ENCODE measurements at regions not wholly inside any gene's neighbourhood (a gene's known extent, or its start where the extent isn't known, plus 50 kb on each side); places are given as distances from the start of the nearest gene placed in this dataset.
"Not testable (repeated sequence)": the region's sequence is repeated elsewhere in the genome, so short reads cannot be mapped to it uniquely, and the experiment has no call there.

DNA sequence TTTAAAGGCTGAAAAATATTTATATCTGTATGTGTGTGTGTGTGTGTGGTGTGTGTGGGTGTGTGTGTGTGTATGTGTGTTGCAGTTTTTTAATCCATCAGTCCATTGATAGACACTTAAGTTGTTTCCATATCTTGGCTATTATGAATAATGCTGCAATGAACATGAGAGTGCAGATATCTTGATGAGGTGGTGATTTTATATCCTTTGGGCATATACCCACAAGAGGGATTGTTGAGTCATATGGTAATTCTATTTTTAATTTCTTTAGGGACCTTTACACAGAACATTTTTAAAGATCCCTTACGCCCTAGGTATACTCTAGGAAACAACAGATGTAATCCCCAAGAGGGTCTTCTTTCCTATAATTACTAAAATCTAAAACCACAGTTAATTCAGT lies 154.5 kb upstream of the CLEC14A start:
- peak; percentile 34 for DNase-seq (ENCODE audit: low read depth)

DNA sequence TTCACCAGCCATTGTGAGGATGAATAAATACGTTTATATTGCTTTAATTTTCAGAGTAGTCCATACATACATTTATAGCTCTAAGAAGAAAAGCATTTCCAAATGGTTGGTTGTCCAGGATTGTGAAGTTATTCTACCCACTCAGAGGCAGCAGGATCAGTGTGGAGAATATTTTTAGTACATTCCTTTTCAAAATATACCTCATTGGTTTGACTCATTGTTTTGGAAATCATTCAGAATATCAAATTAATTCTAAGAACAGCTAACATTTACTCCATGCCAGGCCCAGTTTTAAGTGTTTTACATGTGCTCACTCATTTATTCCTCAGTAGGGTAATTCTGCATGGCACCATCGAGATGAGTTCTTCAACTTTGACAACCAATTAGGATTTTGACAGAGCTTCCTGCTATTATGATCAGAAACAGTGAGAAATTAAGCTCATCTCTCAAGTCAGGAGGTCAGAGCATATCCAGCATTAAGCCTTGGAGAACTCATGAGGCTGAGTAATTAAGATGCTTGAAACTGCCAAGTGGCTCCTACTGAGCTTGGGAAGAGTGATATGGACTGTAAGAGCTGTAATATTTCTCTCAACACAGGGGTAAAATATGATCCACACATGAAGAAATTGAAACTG lies 153.3 kb upstream of the CLEC14A start:
- peak; percentile 49 for DNase-seq (ENCODE audit: low read depth)

DNA sequence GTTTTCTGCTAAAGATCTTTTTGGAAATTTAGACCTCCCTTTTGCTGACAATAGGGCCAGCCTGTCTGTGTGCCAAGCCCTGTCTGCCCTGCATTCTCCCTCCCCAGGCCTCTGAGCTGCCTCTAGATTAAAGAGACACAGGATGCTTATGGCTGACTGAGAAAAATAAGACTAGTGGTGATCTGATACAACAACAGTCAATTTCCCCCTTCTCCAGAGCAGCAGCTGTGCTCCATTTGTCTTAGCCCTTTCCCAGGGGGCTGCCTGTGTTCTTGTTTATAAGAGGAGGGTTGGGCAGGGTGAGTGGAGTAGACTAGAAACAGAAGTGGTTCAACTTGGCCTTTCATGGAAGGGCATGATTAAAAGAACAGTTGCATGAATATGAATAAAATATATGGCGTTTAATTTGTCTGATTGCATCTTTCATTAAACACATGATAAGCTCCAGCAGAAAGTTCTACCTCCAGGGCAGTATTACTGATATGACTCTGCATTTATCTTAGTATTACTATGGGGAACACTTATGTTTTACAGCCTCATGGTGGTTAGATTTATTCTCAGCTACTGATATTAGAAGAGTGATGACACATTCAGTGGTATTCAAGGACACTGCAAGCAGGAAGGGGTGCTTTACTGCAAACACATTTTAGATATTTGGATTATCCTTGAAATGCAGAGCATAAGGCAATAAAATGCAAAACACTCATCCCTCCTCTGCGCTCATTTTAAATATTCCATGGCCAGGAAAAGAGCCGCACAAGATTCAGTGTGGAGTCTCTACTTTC lies 150.2 kb upstream of the CLEC14A start:
- peak; percentile 97 for DNase-seq (ENCODE audit: low read depth)

DNA sequence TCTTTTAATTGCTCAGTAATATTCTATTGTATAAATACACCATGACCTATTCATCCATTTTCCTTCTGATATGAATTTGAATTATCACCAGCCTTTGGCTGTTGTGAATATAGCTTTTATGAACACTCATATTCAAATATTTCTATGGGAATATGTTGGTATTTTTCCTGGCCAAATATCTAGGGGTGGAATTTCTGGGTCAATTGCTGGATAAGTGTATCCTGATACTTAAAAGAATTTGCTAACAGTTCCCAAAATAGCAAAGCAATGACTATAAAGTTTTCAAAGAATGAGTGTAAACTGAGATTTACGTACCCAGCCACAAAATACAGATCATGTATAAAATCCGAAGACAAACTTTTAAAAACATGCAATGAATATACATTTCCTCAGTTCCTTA lies 148.7 kb upstream of the CLEC14A start:
- DNase-seq (ENCODE audit: low read depth) = peak; percentile 58

DNA sequence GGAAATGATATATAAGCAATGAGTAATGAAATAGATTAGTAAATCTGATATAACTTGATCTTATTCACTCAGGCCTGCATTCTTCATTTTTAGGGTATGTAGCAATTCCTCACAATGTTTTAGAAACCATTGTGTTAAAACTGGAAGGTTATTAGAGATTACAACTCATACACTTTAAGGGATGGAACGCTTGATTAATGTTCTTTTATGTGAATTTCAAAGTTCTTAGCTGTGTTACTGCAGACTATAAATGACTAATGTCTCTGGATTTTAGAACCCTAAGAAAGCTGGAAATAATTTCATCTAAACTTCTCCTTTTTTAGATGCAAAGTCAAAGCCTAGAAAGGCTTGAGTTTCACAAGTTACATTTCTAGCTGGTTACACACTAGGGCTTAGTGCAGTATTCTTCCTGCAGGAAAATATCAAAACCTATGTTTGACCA lies 148.2 kb upstream of the CLEC14A start:
- DNase-seq (ENCODE audit: low read depth) = peak; percentile 81

DNA sequence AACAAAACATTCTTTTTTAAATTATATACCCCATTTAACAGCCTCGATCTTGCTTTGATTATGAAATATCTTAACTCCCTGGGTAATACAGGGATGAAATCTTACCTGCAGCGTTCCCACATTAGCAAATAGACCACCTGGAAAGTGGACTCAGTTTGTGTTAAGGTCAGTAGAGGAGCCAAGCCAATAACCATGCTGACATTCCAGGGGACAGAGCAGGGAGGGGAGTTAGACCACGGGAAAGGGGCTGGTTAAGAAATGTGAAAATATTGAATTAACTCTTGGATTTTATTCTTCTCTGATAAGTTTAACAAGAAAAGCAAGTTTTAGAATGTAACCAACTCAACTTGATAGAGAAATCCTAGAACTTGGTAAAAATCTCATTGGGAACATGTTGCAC lies 144.9 kb upstream of the CLEC14A start:
- no peak for DNase-seq (ENCODE audit: low read depth)

DNA sequence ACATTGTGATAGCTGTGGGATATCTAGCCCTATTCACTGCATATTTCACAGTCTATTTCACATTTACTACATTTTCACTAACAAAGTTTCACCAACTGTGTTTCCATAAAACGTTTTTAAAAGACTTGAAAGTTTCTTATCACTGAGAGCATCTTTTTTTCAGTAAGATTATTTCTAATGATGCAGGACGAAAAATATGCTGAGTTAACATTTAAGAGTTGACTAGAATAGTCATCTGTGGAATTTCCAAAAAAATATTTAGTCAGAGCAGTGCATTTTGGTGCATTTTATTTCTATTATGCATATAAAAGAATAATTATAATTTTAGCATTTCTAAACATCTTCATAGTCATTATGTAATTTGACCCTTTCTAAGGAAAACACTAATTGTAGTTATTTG lies 143.8 kb upstream of the CLEC14A start:
- no peak for DNase-seq (ENCODE audit: low read depth)

DNA sequence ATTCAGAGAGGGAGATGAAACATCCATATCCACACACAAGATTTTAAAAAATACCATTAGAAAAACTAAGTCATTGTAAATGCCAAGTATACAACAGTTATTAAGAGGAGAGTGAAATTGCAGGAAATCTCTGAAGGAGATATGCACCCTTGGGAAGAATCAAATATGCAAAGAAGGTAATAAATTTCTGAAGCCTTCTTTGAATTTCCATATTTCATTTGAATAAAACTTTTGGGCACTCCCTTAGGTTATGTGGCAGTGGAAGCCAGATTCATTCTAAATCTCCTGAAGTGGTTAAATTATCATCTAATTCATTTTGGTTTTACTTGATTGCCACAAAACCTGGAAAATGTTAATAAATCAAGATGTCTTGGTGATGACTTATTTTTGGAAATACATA lies 138.9 kb upstream of the CLEC14A start:
- DNase-seq (ENCODE audit: low read depth) = no peak

DNA sequence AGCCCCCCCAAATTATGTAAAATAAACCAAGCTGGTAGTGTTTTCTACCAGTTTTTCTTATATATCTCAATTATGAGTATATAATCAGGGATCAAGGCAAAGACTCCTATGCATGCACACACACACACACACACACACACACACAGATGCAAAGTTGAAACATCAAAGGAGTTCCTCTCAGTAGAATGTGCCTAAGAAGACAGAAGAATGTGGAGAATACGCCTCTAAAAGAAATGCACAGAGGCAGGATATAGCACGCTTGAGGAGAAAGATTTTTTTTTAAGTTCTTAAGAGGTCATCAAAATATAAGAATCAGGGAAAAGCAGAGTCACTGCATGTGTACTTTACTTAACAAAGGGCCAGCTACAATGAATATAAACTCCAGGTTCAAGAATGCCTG lies 138.2 kb upstream of the CLEC14A start:
- no peak for DNase-seq (ENCODE audit: low read depth)

DNA sequence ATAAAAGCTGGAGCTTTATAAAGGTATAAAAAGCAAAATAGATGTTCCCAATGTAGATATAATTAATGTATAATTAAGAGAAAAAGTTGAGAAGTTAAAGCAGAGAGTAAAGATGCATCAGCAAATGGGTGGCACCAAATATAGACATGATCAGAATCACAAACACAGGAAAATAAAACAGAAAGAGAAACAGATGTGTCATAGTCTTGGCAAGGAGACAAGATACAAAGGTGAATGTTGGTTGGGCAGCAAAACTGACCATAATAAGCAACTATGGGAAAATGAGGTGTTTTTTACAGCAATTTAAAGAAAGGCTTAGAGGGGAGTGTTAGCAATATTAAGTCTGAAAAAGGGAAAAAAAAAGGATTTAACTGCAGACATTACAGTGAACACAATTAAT lies 135.4 kb upstream of the CLEC14A start:
- DNase-seq (ENCODE audit: low read depth) = peak; percentile 76

DNA sequence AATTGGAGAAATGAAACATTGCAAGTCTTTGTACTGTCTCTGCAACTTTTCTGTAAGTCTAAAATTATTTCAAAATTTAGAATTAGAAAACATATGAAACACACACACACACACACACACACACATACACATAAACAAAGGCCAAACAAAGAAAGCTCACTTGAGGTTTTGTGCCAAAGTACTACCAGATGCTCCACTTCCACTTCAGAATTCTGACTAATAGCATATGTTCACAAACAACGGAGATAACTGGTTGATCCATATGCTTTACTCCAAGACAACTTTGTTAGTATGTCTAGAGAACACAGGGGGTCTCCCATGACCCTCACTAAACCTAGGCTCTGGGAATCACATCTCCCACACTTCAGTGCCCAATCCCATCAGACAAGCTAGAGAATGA lies 133.8 kb upstream of the CLEC14A start:
- DNase-seq (ENCODE audit: low read depth) = peak; percentile 47

DNA sequence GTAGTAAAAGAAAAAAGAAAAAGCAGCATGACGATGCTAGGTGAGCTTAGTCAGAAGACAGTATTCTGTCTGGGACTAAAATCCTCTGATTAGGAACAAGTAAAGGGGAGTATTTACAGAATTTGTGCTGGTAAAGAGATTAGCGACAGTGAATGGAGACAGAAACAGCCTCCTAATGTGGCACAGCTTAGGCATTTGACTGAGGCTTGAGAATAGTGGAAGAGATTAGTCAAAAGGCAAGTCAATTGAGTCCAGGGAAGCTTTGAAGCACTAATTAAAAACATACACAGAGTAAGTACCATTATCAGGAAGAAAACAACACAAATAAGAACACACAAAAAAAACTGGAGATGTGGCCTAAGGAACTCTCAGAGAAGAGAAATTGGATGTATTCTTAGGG lies 131.9 kb upstream of the CLEC14A start:
- no peak for DNase-seq (ENCODE audit: low read depth)

DNA sequence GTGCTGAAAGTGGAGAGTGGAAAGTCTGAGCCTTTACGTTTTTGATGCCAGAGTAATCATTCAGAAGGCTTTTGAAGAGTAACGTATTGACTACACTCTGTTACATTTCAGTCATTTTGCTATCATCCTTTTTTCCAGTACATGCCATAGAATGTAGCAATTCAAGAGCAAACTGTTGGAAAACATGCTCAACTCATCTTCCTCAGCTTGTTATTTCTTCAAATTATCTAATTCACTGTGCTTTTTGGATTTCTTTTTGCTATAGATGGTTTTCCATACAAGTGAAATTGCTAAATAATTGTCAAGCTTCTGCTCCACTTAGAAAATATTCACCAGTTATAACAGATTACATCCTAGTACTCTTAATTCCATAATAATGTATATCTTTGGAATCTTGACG lies 129.9 kb upstream of the CLEC14A start:
- no peak for DNase-seq (ENCODE audit: low read depth)

DNA sequence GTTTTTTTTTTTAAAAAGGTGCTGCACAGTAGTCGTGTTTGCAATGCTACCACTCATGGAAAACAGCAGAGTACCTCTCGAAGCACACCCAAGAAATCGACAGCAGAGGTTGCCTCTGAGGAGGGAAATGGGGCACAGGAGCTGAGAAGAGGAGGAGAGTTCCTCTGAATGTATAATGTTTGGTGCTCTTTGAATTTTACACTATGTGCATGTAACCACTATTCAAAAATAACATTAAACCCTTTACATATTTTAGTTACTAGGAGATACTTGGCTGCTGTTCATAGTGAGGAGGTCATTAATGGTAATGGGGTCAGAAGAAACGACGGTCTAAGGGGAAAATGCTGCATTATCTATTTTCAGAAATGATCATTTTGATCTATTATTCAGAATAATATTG lies 129.4 kb upstream of the CLEC14A start:
- no peak for DNase-seq (ENCODE audit: low read depth)

DNA sequence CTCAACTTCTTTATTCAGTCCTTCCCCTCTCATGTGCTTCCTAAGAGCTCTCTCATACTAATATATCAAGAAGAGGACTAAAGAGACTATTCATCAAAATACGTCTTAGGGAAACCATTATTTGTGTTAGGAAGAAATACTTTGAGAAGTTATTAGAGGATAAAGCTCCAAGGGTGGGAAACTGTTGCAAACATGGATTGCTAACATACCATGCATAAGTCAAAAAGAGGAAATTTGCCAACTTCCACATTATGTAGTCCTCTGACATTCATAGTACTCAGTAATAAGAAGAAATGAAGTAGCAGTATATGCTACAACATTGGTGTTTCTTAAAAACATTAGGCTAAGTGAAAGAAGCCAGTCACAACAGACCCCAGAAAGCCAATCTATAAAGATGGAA lies 128.8 kb upstream of the CLEC14A start:
- DNase-seq (ENCODE audit: low read depth) = no peak

DNA sequence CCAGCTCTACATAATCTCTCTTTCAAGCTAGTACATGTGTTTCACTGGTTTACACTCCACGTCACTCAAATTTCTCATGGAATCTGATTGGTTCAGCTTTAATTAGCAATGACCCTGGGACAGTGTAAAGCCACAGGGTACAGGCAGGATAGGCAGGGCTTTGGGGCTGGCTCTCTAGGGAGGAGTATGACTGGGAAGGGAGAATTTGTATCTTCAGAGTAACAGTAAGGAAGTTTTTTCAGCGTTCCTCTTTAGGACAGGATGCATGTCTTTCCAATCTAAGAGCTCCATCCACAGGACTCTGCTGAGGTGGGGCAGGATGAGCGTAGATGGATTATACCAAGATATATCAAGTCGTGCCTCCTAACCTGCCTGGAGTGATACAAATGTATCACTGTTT lies 112.0 kb upstream of the CLEC14A start:
- no peak for DNase-seq (ENCODE audit: low read depth)

DNA sequence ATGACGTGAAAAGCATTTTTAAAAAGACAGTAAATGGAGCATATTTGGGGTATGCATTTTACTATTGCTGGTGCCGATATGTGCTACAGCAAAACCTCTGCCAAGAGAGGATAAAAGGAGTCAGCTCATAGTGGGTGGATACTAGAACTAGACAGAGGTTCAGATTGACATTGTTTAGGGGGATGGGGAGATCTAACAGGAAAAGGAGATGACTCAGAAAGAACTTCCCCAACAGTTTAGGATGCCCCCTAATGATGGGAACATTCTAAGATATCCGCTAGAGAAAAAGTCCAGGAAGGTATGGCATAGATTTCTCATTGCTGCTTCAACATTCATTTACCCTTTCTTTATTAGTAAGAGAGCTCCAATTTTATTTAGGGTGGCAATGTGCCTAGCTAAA lies 110.5 kb upstream of the CLEC14A start:
- peak; percentile 40 for DNase-seq (ENCODE audit: low read depth)

DNA sequence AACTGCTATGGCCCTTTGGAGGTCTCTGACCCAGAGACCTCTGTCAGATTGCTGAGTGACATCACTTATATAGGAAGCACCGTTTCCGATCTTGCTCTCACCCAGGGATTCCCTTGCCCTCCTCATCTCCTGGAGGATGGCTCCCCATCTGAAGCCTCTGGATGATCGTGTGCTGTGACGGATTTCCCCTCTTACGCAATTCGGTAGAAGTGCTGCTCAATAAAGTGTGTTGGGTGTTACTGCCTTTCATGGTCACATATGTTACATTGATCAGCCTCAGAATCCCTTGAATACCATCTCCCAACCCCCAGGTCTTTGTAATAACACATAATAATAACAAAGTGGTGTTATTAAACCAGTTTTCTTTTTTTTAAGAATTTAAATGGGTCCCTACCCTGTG lies 107.3 kb upstream of the CLEC14A start:
- DNase-seq (ENCODE audit: low read depth) = no peak

DNA sequence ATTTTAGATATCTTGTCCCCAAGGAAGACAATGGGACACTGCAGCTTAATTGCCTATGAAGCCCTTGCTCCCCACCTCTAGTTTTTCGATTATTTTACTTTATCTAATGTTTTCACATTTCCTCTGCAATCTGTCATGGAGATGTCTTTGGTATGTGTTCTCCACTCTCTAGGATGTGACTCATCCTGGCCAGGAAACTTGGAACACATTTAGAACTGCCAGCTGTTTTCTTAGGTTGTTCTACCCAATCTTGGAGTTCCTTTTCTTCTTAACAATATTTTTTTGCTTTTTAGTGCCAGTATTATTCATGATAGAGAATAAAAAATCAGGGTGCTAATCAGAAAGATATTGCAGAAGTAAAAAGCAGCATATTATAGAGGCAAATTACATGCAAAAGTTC lies 101.7 kb upstream of the CLEC14A start:
- DNase-seq (ENCODE audit: low read depth) = peak; percentile 95

DNA sequence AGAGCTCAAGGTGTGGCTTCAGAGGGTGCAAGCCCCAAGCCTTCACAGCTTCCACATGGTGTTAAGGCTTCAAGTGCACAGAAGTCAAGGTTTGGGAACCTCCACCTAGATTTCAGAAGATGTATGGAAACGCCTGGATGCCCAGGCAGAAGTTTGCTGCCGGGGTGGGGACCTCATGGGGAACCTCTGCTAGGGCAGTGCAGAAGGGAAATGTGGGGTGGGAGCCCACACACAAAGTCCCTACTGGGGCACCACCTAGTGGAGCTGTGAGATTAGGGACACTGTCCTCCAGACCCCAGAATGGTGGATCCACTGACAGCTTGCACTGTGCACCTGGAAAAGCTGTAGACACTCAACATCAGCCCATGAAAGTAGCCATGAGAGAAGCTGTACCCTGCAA lies 99.6 kb upstream of the CLEC14A start:
- DNase-seq (ENCODE audit: low read depth) = not testable (repeated sequence)

DNA sequence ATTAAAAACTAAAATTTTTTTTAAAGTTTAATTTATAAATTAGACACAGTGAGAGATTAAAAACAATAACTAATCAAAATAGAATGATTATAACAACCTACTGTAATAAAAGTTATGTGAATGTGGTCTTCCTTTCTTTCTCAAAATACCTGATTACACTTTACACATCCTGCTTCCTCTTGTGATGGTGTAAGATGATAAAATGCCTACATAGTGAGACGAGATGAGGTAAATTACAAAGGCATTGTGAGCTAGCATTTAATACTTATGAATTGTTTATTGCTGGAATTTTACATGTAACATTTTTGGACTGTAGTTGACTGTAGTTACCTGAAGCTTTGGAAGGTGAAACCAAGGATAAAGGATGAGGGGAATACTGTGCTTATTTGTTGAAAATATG lies 94.2 kb upstream of the CLEC14A start:
- no peak for DNase-seq (ENCODE audit: low read depth)

DNA sequence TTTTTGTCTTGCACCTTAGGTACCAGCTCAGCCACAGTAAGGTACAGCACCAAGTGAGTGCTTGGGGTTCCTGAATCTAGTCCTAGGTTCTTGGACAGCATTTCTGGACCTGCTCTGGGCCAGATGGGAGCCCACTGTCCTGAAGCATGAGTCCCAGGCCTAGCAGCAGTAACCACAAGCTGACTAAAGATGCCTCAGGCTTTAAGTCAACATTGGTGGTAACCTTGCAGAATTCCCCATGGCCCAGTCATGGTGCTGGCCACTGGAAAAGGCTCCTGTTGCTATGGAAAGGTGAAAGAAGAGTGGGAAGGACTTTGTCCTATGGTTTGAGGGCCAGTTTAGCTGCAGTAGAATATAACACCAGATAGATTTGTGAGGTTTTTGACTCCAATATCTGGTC lies 86.9 kb upstream of the CLEC14A start:
- DNase-seq (ENCODE audit: low read depth) = peak; percentile 95

DNA sequence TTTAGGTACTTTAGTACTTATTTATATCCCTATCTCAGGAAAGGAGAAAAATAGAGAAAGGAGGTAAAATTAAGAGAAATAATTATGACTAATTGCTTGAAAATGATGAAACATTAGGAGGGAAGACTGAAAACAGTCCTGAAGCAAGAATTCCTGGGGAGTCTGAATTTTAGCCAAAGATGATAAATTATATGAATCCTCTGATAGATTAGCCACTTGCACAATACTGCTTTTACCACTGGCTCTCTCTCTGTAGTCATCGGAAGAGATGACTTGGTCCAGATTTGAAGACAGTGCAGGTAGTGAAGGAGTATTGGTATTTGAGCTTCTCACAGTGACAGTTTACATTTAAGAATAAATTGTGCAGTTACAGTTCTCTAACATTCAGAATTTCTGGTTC lies 83.8 kb upstream of the CLEC14A start:
- DNase-seq (ENCODE audit: low read depth) = peak; percentile 54

DNA sequence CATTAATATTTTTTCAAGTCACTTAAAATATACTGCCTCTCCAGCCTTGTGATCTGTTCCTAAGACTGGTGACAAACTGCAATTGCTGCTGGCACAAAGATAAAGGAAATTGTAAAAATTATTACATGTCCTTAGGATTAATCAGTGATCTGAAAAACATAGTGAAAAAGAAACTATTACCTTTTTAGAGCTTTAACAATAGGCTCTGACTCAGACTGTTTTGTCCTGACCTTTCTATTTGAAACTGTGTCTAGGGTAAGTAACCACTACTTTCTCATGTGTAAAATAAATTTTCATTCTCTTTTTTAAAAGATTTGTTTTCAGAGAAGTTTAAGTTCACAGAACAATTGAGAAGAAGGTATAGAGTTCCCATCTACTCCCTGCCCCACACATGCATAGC lies 80.4 kb upstream of the CLEC14A start:
- DNase-seq (ENCODE audit: low read depth) = no peak
